PC-3 (cell line): ENCODE measurements at regions not wholly inside any gene's neighbourhood (a gene's known extent, or its start where the extent isn't known, plus 50 kb on each side); places are given as distances from the start of the nearest gene placed in this dataset.

Experiments
- EZH2phosphoT487 ChIP-seq: fragments of 300-600 bp; sonication (generic); IDR thresholded peaks from 2 replicates; pipeline ENCODE4 v1.6.1; 2018; ENCODE audit warnings: mild to moderate bottlenecking, antibody characterized with exemption, low read length, borderline replicate concordance
- TF ChIP-seq, protein P1 (sequence below): fragments of 300-600 bp; sonication (generic); conservative IDR thresholded peaks from 2 replicates; pipeline ENCODE4 v1.5.1; 2017; ENCODE audit warnings: antibody characterized with exemption, low read depth, mild to moderate bottlenecking, low read length

DNA sequence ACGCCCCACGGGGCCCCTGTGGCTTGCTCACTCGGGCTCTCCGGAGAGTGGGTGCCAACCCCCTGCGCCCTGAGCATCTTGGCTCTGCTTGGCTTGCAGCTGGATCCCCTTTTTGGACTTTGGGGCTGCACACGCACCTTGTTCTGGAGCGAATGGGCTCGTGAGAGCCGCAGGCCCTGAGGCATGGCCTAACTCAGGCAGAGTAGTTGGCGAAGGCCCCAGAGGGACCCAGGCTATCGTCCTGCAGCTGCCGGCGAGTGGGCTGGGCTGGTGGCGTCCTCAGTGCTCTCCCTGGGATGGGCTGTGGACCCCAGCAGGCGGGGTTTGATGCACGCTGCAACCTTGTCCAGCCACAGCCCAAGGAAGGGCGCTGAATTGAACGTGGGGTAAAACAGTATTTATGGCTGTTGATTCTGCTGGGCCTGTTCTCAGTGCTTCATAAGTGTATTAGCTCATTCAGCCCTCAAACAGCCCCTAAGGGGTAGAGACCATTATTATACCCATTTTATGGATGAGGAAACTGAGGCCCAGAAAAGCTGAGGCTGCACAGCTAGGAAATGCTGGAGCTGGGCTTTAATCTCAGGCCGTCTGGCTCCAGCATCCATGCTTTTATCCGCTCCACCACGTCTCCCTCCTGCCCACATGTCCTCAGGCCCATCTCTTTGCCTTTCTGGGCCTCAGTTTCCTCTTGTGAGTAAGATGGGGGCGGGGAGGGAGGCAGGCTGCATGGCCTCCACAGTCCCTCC lies 171.2 kb upstream of the CIBAR2 start:
- TF ChIP-seq, protein P1, sequence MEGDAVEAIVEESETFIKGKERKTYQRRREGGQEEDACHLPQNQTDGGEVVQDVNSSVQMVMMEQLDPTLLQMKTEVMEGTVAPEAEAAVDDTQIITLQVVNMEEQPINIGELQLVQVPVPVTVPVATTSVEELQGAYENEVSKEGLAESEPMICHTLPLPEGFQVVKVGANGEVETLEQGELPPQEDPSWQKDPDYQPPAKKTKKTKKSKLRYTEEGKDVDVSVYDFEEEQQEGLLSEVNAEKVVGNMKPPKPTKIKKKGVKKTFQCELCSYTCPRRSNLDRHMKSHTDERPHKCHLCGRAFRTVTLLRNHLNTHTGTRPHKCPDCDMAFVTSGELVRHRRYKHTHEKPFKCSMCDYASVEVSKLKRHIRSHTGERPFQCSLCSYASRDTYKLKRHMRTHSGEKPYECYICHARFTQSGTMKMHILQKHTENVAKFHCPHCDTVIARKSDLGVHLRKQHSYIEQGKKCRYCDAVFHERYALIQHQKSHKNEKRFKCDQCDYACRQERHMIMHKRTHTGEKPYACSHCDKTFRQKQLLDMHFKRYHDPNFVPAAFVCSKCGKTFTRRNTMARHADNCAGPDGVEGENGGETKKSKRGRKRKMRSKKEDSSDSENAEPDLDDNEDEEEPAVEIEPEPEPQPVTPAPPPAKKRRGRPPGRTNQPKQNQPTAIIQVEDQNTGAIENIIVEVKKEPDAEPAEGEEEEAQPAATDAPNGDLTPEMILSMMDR = no peak
- TF ChIP-seq EZH2phosphoT487 = no peak
